HepG2 (cell line): ENCODE measurements at regions not wholly inside any gene's neighbourhood (a gene's known extent, or its start where the extent isn't known, plus 50 kb on each side); places are given as distances from the start of the nearest gene placed in this dataset.

Experiments
- ARNTL ChIP-seq: sonication (generic); formaldehyde crosslinking; IDR thresholded peaks from 2 replicates; pipeline ENCODE4 v1.4.0; 2020; ENCODE audit warnings: mild to moderate bottlenecking, missing genetic modification reagents
- PHF20 ChIP-seq: sonication (generic); formaldehyde crosslinking; IDR thresholded peaks from 2 replicates; pipeline ENCODE4 v1.5.0; 2020; ENCODE audit warnings: mild to moderate bottlenecking, missing genetic modification reagents
- POLR2A ChIP-seq, 2 experiments: IDR thresholded peaks; 2 replicates each; pipeline ENCODE4 v1.6.1; 2011; ENCODE audit warnings: low read depth in 2 of 2, low read length in 2 of 2, mild to moderate bottlenecking in 1 of 2, moderate library complexity in 1 of 2; ENCODE audit not compliant: insufficient read depth in 1 of 2
- SOX5 ChIP-seq: IDR thresholded peaks from 2 replicates; pipeline ENCODE4 v1.6.1; 2016; ENCODE audit warnings: borderline replicate concordance
- ZNF207 ChIP-seq: fragments of 450-650 bp; IDR thresholded peaks from 2 replicates; pipeline ENCODE4 v1.6.1; 2016; ENCODE audit warnings: antibody characterized with exemption, borderline replicate concordance
- ZNF776 ChIP-seq: sonication (generic); formaldehyde crosslinking; IDR thresholded peaks from 2 replicates; pipeline ENCODE4 v1.4.0; 2020; ENCODE audit warnings: mild to moderate bottlenecking, missing genetic modification reagents
- ZNF883 ChIP-seq: sonication (generic); formaldehyde crosslinking; IDR thresholded peaks from 2 replicates; pipeline ENCODE4 v1.5.1; 2020; ENCODE audit warnings: mild to moderate bottlenecking, missing genetic modification reagents; ENCODE audit errors: not compliant biosample characterization
- TF ChIP-seq, protein P1 (sequence below): sonication (generic); formaldehyde crosslinking; IDR thresholded peaks from 2 replicates; pipeline ENCODE4 v1.4.0; 2020; ENCODE audit warnings: mild to moderate bottlenecking, missing genetic modification reagents, borderline replicate concordance
- TF ChIP-seq, protein P2 (sequence below): sonication (generic); formaldehyde crosslinking; IDR thresholded peaks from 2 replicates; pipeline ENCODE4 v1.5.0; 2020; ENCODE audit warnings: missing genetic modification reagents, mild to moderate bottlenecking, borderline replicate concordance
- TF ChIP-seq, protein P3 (sequence below): sonication (generic); formaldehyde crosslinking; IDR thresholded peaks from 2 replicates; pipeline ENCODE4 v1.4.0; 2020; ENCODE audit warnings: mild to moderate bottlenecking, missing genetic modification reagents
- TF ChIP-seq, protein P4 (sequence below): sonication (generic); formaldehyde crosslinking; IDR thresholded peaks from 2 replicates; pipeline ENCODE4 v1.8.1; 2022; ENCODE audit warnings: low read depth, mild to moderate bottlenecking, missing genetic modification reagents
- TF ChIP-seq, protein P5 (sequence below): sonication (generic); formaldehyde crosslinking; IDR thresholded peaks from 2 replicates; pipeline ENCODE4 v1.5.1; 2020; ENCODE audit warnings: mild to moderate bottlenecking, missing genetic modification reagents
- TF ChIP-seq, protein P6 (sequence below): sonication (generic); formaldehyde crosslinking; IDR thresholded peaks from 2 replicates; pipeline ENCODE4 v1.5.0; 2020; ENCODE audit warnings: mild to moderate bottlenecking, missing genetic modification reagents, moderate library complexity

DNA sequence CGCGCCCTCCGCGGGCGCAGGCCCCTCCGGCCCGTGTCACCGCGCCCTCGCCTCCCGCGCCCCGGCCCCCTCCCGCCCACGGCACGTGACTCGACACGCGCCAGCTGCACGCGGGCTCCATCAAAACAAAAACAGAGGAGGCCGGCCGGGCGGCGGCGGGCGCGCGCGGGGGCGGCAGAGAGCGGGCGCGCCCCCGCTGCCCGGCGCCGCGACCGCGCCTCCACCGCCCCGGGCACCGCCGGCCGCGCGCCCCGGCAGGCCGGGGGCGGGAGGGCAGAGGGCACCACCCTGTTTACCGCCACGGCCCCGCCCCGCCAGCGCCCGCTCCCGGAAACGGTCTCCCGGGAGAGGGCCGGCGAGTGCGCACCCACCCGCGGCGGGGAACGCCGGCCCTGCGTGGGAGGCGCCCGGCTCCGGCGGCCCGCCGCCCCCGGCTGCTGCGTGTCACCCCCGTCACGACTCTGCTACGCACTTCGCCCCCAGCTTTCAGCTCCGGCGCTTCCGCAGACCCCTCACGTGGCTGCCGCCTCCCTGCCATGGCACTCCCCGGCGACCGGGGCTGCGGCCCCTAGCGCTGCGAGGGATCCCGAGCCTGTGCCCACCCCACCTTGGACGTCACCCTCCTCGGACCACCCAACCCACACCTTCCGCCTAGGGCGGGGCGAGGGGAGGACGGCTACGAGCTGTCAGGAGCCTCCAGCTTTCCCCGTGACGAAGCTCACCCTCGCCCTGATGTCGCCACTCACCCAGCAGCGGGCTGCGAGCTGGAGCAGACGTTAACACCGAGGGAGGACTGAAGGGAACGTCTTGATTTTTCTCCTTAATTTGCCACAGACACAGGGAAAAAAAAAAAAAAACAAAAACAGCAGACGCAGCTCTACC is 221.6 kb upstream of the MKLN1 start (continued):
- TF ChIP-seq, protein P1, sequence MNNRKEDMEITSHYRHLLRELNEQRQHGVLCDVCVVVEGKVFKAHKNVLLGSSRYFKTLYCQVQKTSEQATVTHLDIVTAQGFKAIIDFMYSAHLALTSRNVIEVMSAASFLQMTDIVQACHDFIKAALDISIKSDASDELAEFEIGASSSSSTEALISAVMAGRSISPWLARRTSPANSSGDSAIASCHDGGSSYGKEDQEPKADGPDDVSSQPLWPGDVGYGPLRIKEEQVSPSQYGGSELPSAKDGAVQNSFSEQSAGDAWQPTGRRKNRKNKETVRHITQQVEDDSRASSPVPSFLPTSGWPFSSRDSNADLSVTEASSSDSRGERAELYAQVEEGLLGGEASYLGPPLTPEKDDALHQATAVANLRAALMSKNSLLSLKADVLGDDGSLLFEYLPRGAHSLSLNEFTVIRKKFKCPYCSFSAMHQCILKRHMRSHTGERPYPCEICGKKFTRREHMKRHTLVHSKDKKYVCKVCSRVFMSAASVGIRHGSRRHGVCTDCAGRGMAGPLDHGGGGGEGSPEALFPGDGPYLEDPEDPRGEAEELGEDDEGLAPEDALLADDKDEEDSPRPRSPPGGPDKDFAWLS (CRISPR knock-in tag) = no peak
- TF ChIP-seq, protein P2, sequence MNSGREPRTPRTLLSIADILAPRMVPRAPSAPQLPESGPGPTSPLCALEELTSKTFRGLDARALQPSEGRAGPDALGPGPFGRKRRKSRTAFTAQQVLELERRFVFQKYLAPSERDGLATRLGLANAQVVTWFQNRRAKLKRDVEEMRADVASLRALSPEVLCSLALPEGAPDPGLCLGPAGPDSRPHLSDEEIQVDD (CRISPR knock-in tag) = peak; percentile 53; the same call in 1 of the 2 replicates
- TF ChIP-seq, protein P3, sequence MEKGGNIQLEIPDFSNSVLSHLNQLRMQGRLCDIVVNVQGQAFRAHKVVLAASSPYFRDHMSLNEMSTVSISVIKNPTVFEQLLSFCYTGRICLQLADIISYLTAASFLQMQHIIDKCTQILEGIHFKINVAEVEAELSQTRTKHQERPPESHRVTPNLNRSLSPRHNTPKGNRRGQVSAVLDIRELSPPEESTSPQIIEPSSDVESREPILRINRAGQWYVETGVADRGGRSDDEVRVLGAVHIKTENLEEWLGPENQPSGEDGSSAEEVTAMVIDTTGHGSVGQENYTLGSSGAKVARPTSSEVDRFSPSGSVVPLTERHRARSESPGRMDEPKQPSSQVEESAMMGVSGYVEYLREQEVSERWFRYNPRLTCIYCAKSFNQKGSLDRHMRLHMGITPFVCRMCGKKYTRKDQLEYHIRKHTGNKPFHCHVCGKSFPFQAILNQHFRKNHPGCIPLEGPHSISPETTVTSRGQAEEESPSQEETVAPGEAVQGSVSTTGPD = no peak
- TF ChIP-seq ARNTL (CRISPR knock-in tag) (peak; percentile 88), POLR2A (IDR thresholded peaks at IDR 0.05; ENCODE audit: insufficient read depth in 1 of 2, low read depth in 2 of 2, low read length in 2 of 2) (peak; percentile 32 to 64; a peak in 3 of 4 replicates), ZNF776 (CRISPR knock-in tag) (peak; percentile 47; the same call in 1 of the 2 replicates), SOX5 (CRISPR knock-in tag) (no peak), ZNF207 (no peak), ZNF883 (no peak), PHF20 (CRISPR knock-in tag) (no peak)
- TF ChIP-seq, protein P4, sequence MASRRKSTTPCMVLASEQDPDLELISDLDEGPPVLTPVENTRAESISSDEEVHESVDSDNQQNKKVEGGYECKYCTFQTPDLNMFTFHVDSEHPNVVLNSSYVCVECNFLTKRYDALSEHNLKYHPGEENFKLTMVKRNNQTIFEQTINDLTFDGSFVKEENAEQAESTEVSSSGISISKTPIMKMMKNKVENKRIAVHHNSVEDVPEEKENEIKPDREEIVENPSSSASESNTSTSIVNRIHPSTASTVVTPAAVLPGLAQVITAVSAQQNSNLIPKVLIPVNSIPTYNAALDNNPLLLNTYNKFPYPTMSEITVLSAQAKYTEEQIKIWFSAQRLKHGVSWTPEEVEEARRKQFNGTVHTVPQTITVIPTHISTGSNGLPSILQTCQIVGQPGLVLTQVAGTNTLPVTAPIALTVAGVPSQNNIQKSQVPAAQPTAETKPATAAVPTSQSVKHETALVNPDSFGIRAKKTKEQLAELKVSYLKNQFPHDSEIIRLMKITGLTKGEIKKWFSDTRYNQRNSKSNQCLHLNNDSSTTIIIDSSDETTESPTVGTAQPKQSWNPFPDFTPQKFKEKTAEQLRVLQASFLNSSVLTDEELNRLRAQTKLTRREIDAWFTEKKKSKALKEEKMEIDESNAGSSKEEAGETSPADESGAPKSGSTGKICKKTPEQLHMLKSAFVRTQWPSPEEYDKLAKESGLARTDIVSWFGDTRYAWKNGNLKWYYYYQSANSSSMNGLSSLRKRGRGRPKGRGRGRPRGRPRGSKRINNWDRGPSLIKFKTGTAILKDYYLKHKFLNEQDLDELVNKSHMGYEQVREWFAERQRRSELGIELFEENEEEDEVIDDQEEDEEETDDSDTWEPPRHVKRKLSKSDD (CRISPR knock-in tag) = no peak; the same call in 1 of the 2 replicates
- TF ChIP-seq, protein P5, sequence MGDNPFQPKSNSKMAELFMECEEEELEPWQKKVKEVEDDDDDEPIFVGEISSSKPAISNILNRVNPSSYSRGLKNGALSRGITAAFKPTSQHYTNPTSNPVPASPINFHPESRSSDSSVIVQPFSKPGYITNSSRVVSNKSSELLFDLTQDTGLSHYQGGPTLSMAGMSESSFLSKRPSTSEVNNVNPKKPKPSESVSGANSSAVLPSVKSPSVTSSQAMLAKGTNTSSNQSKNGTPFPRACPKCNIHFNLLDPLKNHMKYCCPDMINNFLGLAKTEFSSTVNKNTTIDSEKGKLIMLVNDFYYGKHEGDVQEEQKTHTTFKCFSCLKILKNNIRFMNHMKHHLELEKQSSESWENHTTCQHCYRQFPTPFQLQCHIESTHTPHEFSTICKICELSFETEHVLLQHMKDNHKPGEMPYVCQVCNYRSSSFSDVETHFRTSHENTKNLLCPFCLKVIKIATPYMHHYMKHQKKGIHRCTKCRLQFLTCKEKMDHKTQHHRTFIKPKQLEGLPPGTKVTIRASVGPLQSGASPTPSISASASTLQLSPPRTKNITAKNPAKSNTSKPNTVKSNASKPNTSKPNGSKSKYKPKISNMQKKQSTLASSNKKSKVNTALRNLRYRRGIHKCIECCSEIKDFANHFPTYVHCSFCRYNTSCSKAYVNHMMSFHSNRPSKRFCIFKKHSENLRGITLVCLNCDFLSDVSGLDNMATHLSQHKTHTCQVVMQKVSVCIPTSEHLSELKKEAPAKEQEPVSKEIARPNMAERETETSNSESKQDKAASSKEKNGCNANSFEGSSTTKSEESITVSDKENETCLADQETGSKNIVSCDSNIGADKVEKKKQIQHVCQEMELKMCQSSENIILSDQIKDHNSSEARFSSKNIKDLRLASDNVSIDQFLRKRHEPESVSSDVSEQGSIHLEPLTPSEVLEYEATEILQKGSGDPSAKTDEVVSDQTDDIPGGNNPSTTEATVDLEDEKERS (CRISPR knock-in tag) = no peak
- TF ChIP-seq, protein P6, sequence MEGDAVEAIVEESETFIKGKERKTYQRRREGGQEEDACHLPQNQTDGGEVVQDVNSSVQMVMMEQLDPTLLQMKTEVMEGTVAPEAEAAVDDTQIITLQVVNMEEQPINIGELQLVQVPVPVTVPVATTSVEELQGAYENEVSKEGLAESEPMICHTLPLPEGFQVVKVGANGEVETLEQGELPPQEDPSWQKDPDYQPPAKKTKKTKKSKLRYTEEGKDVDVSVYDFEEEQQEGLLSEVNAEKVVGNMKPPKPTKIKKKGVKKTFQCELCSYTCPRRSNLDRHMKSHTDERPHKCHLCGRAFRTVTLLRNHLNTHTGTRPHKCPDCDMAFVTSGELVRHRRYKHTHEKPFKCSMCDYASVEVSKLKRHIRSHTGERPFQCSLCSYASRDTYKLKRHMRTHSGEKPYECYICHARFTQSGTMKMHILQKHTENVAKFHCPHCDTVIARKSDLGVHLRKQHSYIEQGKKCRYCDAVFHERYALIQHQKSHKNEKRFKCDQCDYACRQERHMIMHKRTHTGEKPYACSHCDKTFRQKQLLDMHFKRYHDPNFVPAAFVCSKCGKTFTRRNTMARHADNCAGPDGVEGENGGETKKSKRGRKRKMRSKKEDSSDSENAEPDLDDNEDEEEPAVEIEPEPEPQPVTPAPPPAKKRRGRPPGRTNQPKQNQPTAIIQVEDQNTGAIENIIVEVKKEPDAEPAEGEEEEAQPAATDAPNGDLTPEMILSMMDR (CRISPR knock-in tag) = peak; percentile 24; the same call in 1 of the 2 replicates
